ENCODE measurements at regions not wholly inside any gene's neighbourhood (a gene's known extent, or its start where the extent isn't known, plus 50 kb on each side); places are given as distances from the start of the nearest gene placed in this dataset.

DNA sequence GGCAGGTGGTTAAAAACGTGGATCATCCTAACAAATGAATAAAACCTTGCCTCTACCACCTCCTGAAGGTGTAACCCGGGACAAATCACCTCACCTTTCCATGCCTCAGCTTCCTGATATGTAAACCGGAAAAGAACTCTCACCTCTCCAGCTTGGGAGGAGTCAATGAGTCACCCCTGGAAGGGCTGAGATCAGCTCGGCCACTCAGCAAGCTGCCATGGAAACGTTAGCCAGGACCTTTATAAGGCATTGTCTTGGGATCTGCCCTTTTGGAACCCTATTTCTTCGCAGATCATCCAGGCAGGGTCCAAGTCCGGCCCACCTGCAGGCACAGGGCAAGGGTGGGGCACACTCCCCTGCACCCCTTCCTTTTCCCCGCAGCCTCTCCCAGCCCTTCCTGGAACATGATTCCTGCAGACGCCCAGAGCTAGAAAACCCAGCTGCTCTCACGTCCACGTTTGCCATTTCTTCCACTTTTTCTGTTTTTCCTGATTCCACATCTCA, 81.6 kb upstream of the PFKP start:
- BruUV-seq (replicated peaks), result no TSS peak

DNA sequence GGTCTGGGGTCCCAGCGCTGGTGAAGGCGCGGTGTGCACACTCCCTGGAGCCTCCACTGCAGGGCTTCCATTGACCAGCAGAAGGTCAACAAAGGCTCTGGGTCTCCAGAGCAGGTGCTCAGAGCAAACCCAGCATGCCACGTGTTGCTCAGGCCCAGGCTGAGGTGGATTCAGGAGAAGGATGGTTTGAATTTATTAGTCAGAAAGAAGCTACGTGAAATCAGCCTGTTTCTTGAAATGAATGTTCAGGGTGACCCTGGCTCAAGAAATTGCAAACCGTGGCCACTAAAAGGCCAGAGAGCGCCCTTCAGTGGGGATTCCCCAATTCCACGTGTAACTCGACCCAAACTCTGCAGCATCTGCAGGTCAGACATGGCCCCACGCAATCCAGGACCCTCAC, 82.7 kb upstream of the PFKP start:
- no peak overlapping the region for H3K4me3 ChIP-seq (ENCODE audit: low read depth, low read length, poor library complexity, severe bottlenecking)
- ChIA-PET CTCF (ENCODE audit: unreplicated experiment) (no interaction called here), POLR2A (no interaction called here)
- intact Hi-C loops (cut with micrococcal nuclease; ENCODE audit: unreplicated experiment), result no loop called here
- H3K4me2 ChIP-seq (ENCODE audit: low read length), result no peak overlapping the region
- no peaks in the 10 kb centered on the region for H3K4me1 ChIP-seq (ENCODE audit: insufficient read depth, low read length, poor library complexity, severe bottlenecking)
- DNase-seq (ENCODE audit: low spot score), result no peak
- no peaks in the 10 kb centered on the region for H4K20me1 ChIP-seq (ENCODE audit: insufficient read depth, low read length)
- no TSS peak for BruUV-seq (replicated peaks)
- H3K9me3 ChIP-seq (ENCODE audit: low read length), result no peaks in the 10 kb centered on the region
- H3K27ac ChIP-seq (ENCODE audit: low read depth, low read length, poor library complexity, severe bottlenecking), result no peak overlapping the region
- H3K36me3 ChIP-seq (ENCODE audit: insufficient read depth, low read length), result no peaks in the 10 kb centered on the region
- no peak overlapping the region for H2AFZ ChIP-seq (ENCODE audit: low read length)
- no peaks in the 10 kb centered on the region for H3K79me2 ChIP-seq (ENCODE audit: insufficient read depth, low read depth, low read length)
- TF ChIP-seq EZH2phosphoT487 (IDR thresholded peaks at IDR 0.05; ENCODE audit: borderline replicate concordance, low read depth, low read length), result no peak
- TF ChIP-seq, protein P1, sequence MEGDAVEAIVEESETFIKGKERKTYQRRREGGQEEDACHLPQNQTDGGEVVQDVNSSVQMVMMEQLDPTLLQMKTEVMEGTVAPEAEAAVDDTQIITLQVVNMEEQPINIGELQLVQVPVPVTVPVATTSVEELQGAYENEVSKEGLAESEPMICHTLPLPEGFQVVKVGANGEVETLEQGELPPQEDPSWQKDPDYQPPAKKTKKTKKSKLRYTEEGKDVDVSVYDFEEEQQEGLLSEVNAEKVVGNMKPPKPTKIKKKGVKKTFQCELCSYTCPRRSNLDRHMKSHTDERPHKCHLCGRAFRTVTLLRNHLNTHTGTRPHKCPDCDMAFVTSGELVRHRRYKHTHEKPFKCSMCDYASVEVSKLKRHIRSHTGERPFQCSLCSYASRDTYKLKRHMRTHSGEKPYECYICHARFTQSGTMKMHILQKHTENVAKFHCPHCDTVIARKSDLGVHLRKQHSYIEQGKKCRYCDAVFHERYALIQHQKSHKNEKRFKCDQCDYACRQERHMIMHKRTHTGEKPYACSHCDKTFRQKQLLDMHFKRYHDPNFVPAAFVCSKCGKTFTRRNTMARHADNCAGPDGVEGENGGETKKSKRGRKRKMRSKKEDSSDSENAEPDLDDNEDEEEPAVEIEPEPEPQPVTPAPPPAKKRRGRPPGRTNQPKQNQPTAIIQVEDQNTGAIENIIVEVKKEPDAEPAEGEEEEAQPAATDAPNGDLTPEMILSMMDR (conservative IDR thresholded peaks at IDR 0.05; ENCODE audit: low read length), result no peak
- H3K9me2 ChIP-seq (ENCODE audit: insufficient read depth, low read length), result no peaks in the 10 kb centered on the region

More for the DNA sequence above, 81.6 kb upstream of the PFKP start:
- H3K9me3 ChIP-seq (ENCODE audit: low read length), result no peaks in the 10 kb centered on the region
- H2AFZ ChIP-seq (ENCODE audit: low read length), result no peak overlapping the region
- no peaks in the 10 kb centered on the region for H3K4me1 ChIP-seq (ENCODE audit: insufficient read depth, low read length, poor library complexity, severe bottlenecking)
- CTCF ChIA-PET (ENCODE audit: unreplicated experiment), result no interaction called here
- H4K20me1 ChIP-seq (ENCODE audit: insufficient read depth, low read length), result no peaks in the 10 kb centered on the region
- H3K27ac ChIP-seq (ENCODE audit: low read depth, low read length, poor library complexity, severe bottlenecking), result no peak overlapping the region
- no peaks in the 10 kb centered on the region for H3K36me3 ChIP-seq (ENCODE audit: insufficient read depth, low read length)
- no peak for DNase-seq (ENCODE audit: low spot score)
- H3K9me2 ChIP-seq (ENCODE audit: insufficient read depth, low read length), result no peaks in the 10 kb centered on the region
- H3K79me2 ChIP-seq (ENCODE audit: insufficient read depth, low read depth, low read length), result no peaks in the 10 kb centered on the region
- TF ChIP-seq, protein P1 (conservative IDR thresholded peaks at IDR 0.05; ENCODE audit: low read length), result no peak
- TF ChIP-seq EZH2phosphoT487 (IDR thresholded peaks at IDR 0.05; ENCODE audit: borderline replicate concordance, low read depth, low read length), result no peak
- POLR2A ChIA-PET, result no interaction called here
- H3K4me3 ChIP-seq (ENCODE audit: low read depth, low read length, poor library complexity, severe bottlenecking), result no peak overlapping the region
- H3K4me2 ChIP-seq (ENCODE audit: low read length), result no peak overlapping the region
- intact Hi-C loops (cut with micrococcal nuclease; ENCODE audit: unreplicated experiment), result no loop called here

DNA sequence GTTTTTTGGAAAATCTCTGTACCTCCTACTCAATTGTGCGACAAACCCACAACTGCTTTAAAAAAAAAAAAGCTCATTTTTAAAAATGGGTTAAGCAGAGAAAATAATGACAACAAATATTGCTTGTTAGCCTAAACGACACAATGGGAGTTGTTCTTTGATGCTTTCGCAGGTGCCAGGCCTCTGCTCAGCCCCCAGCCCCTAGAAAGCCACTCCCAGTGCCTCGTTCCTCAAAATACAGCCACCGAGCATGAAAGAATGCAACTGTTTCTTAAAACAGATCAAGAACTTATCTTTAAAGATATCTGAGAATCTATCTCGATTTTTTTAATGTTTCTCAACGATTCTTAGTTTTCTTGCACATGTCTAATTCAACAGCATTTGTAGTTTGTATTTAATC, 85.2 kb upstream of the PFKP start:
- no peak for DNase-seq (ENCODE audit: low spot score)
- no peak for TF ChIP-seq EZH2phosphoT487 (IDR thresholded peaks at IDR 0.05; ENCODE audit: borderline replicate concordance, low read depth, low read length)
- TF ChIP-seq, protein P1 (conservative IDR thresholded peaks at IDR 0.05; ENCODE audit: low read length), result no peak
- CTCF ChIA-PET (ENCODE audit: unreplicated experiment), result no interaction called here

More for the DNA sequence above, 85.2 kb upstream of the PFKP start:
- BruUV-seq (replicated peaks), result no TSS peak
- H3K9me3 ChIP-seq (ENCODE audit: low read length), result no peaks in the 10 kb centered on the region
- no peaks in the 10 kb centered on the region for H3K36me3 ChIP-seq (ENCODE audit: insufficient read depth, low read length)
- no peak overlapping the region for H3K27ac ChIP-seq (ENCODE audit: low read depth, low read length, poor library complexity, severe bottlenecking)
- H2AFZ ChIP-seq (ENCODE audit: low read length), result no peak overlapping the region
- H4K20me1 ChIP-seq (ENCODE audit: insufficient read depth, low read length), result no peaks in the 10 kb centered on the region
- POLR2A ChIA-PET, result no interaction called here
- H3K4me1 ChIP-seq (ENCODE audit: insufficient read depth, low read length, poor library complexity, severe bottlenecking), result no peaks in the 10 kb centered on the region
- H3K4me2 ChIP-seq (ENCODE audit: low read length), result no peak overlapping the region
- no peak overlapping the region for H3K4me3 ChIP-seq (ENCODE audit: low read depth, low read length, poor library complexity, severe bottlenecking)
- intact Hi-C loops (cut with micrococcal nuclease; ENCODE audit: unreplicated experiment), result no loop called here
- no peaks in the 10 kb centered on the region for H3K79me2 ChIP-seq (ENCODE audit: insufficient read depth, low read depth, low read length)
- H3K9me2 ChIP-seq (ENCODE audit: insufficient read depth, low read length), result no peaks in the 10 kb centered on the region
